Activated CD4-positive, alpha-beta T cell treated with anti-CD3 and anti-CD28 coated beads, Interleukin-2, amount 10 ng/mL, durations not matched to agents 7 days and 5 days (primary cell): ENCODE measurements at regions not wholly inside any gene's neighbourhood (a gene's known extent, or its start where the extent isn't known, plus 50 kb on each side); places are given as distances from the start of the nearest gene placed in this dataset.
"Not testable (repeated sequence)": the region's sequence is repeated elsewhere in the genome, so short reads cannot be mapped to it uniquely, and the experiment has no call there.

Experiments
- CTCF ChIA-PET: fragments of 350-600 bp; sonication (Branson Sonifier 250); formaldehyde crosslinking; loops from one replicate; lab custom pipeline; 2021; ENCODE audit warnings: antibody characterized with exemption; lab: Charles Lee
- POLR2A ChIA-PET: fragments of 350-600 bp; sonication (Branson Sonifier 250); formaldehyde crosslinking; loops from one replicate; lab custom pipeline; 2021; ENCODE audit warnings: antibody characterized with exemption; lab: Charles Lee
- DNase-seq: peaks from one replicate; pipeline ENCODE4 v3.0.0-alpha.2; 2020
- H3K27ac Mint-ChIP-seq: one replicate; pipeline ENCODE4 v1.8.0; 2021; ENCODE audit warnings: mild to moderate bottlenecking, moderate library complexity, mixed read lengths
- H3K27me3 Mint-ChIP-seq: one replicate; pipeline ENCODE4 v1.8.0; 2021; ENCODE audit warnings: mixed read lengths
- H3K36me3 Mint-ChIP-seq: one replicate; pipeline ENCODE4 v1.8.0; 2021; ENCODE audit warnings: low read depth, mixed read lengths
- H3K4me1 Mint-ChIP-seq: one replicate; pipeline ENCODE4 v1.8.0; 2021; ENCODE audit warnings: mixed read lengths
- H3K4me3 Mint-ChIP-seq: one replicate; pipeline ENCODE4 v1.8.0; 2021; ENCODE audit warnings: mild to moderate bottlenecking, moderate library complexity, mixed read lengths
- H3K9me3 Mint-ChIP-seq: one replicate; pipeline ENCODE4 v1.8.0; 2021; ENCODE audit warnings: mixed read lengths

GRCh38 chr12:40431169-40431568 is 206.4 kb downstream of the LRRK2 start:
- POLR2A ChIA-PET, result no interaction called here
- H3K36me3 Mint-ChIP-seq, result no peaks in the 10 kb centered on the region

GRCh38 chr12:40435251-40435650 is 210.5 kb downstream of the LRRK2 start:
- ChIA-PET CTCF (no interaction called here), POLR2A (no interaction called here)
- no peaks in the 10 kb centered on the region for H3K9me3 Mint-ChIP-seq
- H3K27me3 Mint-ChIP-seq, result no peaks in the 10 kb centered on the region
- no peak overlapping the region for H3K27ac Mint-ChIP-seq
- no peak for DNase-seq
- no peaks in the 10 kb centered on the region for H3K4me1 Mint-ChIP-seq
- no peak overlapping the region for H3K4me3 Mint-ChIP-seq
- no peaks in the 10 kb centered on the region for H3K36me3 Mint-ChIP-seq

More at GRCh38 chr12:40431169-40431568, 206.4 kb downstream of the LRRK2 start:
- Mint-ChIP-seq H3K9me3 (no peaks in the 10 kb centered on the region), H3K27me3 (no peaks in the 10 kb centered on the region), H3K4me3 (no peak overlapping the region), H3K4me1 (no peaks in the 10 kb centered on the region), H3K27ac (no peak overlapping the region)
- DNase-seq, result no peak
- CTCF ChIA-PET, result no interaction called here

DNA sequence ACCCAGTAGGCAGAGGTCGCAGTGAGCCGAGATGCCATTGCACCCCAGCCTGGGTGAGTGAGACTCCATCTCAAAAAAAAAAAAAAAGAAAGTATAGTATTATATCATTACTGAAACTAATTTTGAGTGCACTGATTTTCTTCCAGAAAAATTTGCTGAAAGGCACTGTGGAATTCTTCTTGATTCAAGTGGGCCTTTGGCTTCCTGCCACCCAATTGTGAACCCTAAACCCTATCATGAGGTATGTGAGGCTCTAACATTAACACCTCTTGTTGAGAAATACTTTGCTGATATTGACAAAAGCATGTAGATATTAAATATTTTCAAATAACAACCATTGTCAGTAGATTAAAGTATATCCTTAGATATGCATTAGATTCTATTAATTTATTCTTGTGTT is 211.2 kb downstream of the LRRK2 start:
- Mint-ChIP-seq H3K36me3 (no peaks in the 10 kb centered on the region), H3K4me1 (no peaks in the 10 kb centered on the region), H3K9me3 (no peaks in the 10 kb centered on the region), H3K4me3 (no peak overlapping the region), H3K27ac (no peak overlapping the region), H3K27me3 (no peaks in the 10 kb centered on the region)
- DNase-seq, result no peak
- CTCF ChIA-PET, result no interaction called here
- POLR2A ChIA-PET, result no interaction called here

GRCh38 chr12:40436564-40436963 is 211.8 kb downstream of the LRRK2 start:
- CTCF ChIA-PET, result no interaction called here
- H3K27ac Mint-ChIP-seq, result no peak overlapping the region
- no peaks in the 10 kb centered on the region for H3K36me3 Mint-ChIP-seq
- DNase-seq, result no peak
- H3K9me3 Mint-ChIP-seq, result no peaks in the 10 kb centered on the region
- POLR2A ChIA-PET, result no interaction called here
- no peak overlapping the region for H3K4me3 Mint-ChIP-seq
- H3K27me3 Mint-ChIP-seq, result no peaks in the 10 kb centered on the region
- H3K4me1 Mint-ChIP-seq, result no peaks in the 10 kb centered on the region

- Mint-ChIP-seq H3K36me3 (no peaks in the 10 kb centered on the region), H3K4me1 (no peaks in the 10 kb centered on the region), H3K9me3 (no peaks in the 10 kb centered on the region), H3K27ac (no peak overlapping the region), H3K27me3 (no peaks in the 10 kb centered on the region), H3K4me3 (no peak overlapping the region)
- CTCF ChIA-PET, result no interaction called here
- POLR2A ChIA-PET, result no interaction called here
- DNase-seq, result no peak
These were observed 215.1 kb downstream of the LRRK2 start for GRCh38 chr12:40439771-40440492.

DNA sequence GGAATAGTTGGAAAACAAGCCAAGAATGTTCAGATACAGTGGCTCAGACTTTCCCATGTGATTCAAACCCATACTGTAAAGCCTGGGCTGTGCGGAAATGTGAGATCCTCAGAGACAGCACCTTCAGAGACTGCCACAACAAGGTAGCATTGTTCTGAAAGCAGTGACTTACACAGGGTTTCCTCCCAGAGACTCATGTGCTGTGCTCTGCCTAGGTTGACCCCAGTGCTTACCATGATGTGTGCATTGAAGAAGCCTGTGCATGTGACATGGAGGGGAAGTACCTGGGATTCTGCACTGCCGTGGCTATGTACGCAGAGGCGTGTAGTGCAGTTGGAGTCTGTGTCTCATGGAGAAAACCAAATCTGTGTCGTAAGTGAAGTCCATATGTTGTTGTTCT is 219.4 kb downstream of the LRRK2 start:
- ChIA-PET CTCF (no interaction called here), POLR2A (no interaction called here)
- no peak overlapping the region for H3K27ac Mint-ChIP-seq
- no peak overlapping the region for H3K4me3 Mint-ChIP-seq
- H3K9me3 Mint-ChIP-seq, result no peaks in the 10 kb centered on the region
- no peaks in the 10 kb centered on the region for H3K4me1 Mint-ChIP-seq
- DNase-seq, result no peak
- no peaks in the 10 kb centered on the region for H3K36me3 Mint-ChIP-seq
- H3K27me3 Mint-ChIP-seq, result no peaks in the 10 kb centered on the region

GRCh38 chr12:40446385-40446784 is 221.6 kb downstream of the LRRK2 start:
- CTCF ChIA-PET, result no interaction called here
- Mint-ChIP-seq H3K9me3 (no peaks in the 10 kb centered on the region), H3K36me3 (no peaks in the 10 kb centered on the region), H3K27ac (no peak overlapping the region), H3K4me3 (no peak overlapping the region), H3K4me1 (no peaks in the 10 kb centered on the region), H3K27me3 (no peaks in the 10 kb centered on the region)
- POLR2A ChIA-PET, result no interaction called here
- no peak for DNase-seq

DNA sequence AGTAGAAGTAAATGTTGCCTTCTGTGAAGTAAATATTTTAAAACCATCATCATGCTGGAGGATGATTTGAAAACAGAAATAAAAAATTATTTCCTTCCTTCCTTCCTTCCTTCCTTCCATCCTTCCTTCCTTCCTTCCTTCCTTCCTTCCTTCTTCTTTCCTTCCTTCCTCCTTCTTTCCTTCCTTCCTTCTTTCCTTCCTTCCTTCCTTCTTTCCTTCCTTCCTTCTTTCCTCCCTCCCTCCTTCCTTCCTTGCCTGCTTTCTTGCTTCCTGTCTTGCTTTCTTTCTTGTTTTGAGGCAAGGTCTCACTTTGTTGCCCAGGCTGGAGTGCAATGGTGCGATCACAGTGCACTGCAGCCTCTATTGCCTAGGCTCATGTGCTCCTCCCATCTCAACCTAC is 223.7 kb downstream of the LRRK2 start:
- H3K36me3 Mint-ChIP-seq, H3K27ac Mint-ChIP-seq, H3K27me3 Mint-ChIP-seq, H3K9me3 Mint-ChIP-seq, POLR2A ChIA-PET, H3K4me3 Mint-ChIP-seq, CTCF ChIA-PET, DNase-seq, H3K4me1 Mint-ChIP-seq: not testable (repeated sequence)

- Mint-ChIP-seq H3K4me3 (no peak overlapping the region), H3K36me3 (no peaks in the 10 kb centered on the region), H3K9me3 (no peaks in the 10 kb centered on the region), H3K27me3 (no peaks in the 10 kb centered on the region), H3K4me1 (no peaks in the 10 kb centered on the region), H3K27ac (no peak overlapping the region)
- ChIA-PET POLR2A (no interaction called here), CTCF (no interaction called here)
- DNase-seq, result no peak
These were observed 226.9 kb downstream of the LRRK2 start for GRCh38 chr12:40451661-40452060.

GRCh38 chr12:40464121-40464520 is 228.1 kb upstream of the CNTN1 start:
- DNase-seq, result no peak
- CTCF ChIA-PET, result no interaction called here
- no peaks in the 10 kb centered on the region for H3K27me3 Mint-ChIP-seq
- POLR2A ChIA-PET, result no interaction called here
- H3K4me3 Mint-ChIP-seq, result no peak overlapping the region
- H3K4me1 Mint-ChIP-seq, result no peaks in the 10 kb centered on the region
- no peak overlapping the region for H3K27ac Mint-ChIP-seq
- H3K9me3 Mint-ChIP-seq, result peaks cover 3% of the 10 kb centered on the region
- H3K36me3 Mint-ChIP-seq, result no peaks in the 10 kb centered on the region

DNA sequence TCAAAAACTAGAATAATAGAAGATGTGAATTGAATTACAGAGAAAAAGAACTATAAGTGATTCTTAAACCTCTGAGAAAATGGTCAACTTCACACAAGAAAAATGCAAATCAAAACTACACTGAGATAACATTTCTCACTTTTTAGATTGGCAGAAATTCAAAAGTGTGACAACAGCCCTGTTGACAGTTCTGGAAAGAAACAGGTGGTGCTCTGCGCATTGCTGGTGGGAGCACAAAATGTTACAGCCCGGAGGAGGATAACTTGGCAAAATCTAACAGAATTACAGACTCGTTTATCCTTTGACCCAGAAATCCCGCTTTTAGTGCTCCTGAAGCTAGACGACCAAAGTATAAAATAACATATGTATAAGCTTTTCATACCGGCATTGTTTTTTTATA is 222.5 kb upstream of the CNTN1 start:
- ChIA-PET POLR2A (no interaction called here), CTCF (no interaction called here)
- Mint-ChIP-seq H3K27me3 (no peaks in the 10 kb centered on the region), H3K4me1 (no peaks in the 10 kb centered on the region), H3K4me3 (no peak overlapping the region), H3K36me3 (no peaks in the 10 kb centered on the region), H3K27ac (no peak overlapping the region), H3K9me3 (no peaks in the 10 kb centered on the region)
- DNase-seq, result no peak

DNA sequence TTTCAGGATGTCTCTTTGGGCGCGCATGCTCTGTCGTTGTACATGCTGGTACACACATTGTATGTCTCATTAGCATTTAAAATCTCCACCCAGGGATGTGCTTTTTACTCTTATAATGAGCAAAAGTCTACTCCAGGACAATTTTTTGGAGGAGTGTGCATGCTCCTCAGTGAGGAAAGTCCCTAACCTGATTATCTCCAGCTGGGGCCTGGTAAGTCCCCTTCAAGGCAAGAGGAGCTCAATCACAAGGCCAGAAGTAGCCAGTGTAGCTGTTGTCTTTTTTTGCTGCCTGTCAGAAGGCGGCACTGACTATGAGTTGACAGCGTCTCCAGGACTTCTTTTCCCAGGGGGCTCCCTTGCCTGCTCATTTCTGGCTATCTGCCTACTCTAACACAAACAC is 218.3 kb upstream of the CNTN1 start:
- Mint-ChIP-seq H3K4me1 (no peaks in the 10 kb centered on the region), H3K27me3 (no peaks in the 10 kb centered on the region), H3K27ac (no peak overlapping the region), H3K9me3 (peaks cover 3% of the 10 kb centered on the region), H3K4me3 (no peak overlapping the region), H3K36me3 (no peaks in the 10 kb centered on the region)
- no peak for DNase-seq
- CTCF ChIA-PET, result no interaction called here
- POLR2A ChIA-PET, result no interaction called here

GRCh38 chr12:40474630-40475029 is 217.6 kb upstream of the CNTN1 start:
- Mint-ChIP-seq H3K9me3 (peaks cover 10% of the 10 kb centered on the region), H3K27ac (no peak overlapping the region), H3K4me1 (no peaks in the 10 kb centered on the region), H3K27me3 (no peaks in the 10 kb centered on the region), H3K4me3 (no peak overlapping the region), H3K36me3 (no peaks in the 10 kb centered on the region)
- DNase-seq, result no peak
- POLR2A ChIA-PET, result no interaction called here
- CTCF ChIA-PET, result no interaction called here

- Mint-ChIP-seq H3K27ac (no peak overlapping the region), H3K4me1 (no peaks in the 10 kb centered on the region), H3K36me3 (no peaks in the 10 kb centered on the region), H3K9me3 (no peaks in the 10 kb centered on the region), H3K4me3 (no peak overlapping the region), H3K27me3 (no peaks in the 10 kb centered on the region)
- CTCF ChIA-PET, result no interaction called here
- POLR2A ChIA-PET, result no interaction called here
- DNase-seq, result no peak
These were observed 192.4 kb upstream of the CNTN1 start for GRCh38 chr12:40499856-40500255.
